Fibroblast of skin of scalp (primary cell): ENCODE measurements at regions not wholly inside any gene's neighbourhood (a gene's known extent, or its start where the extent isn't known, plus 50 kb on each side); places are given as distances from the start of the nearest gene placed in this dataset.

ENCODE experiments used
- DNase-seq: peaks from one replicate; pipeline ENCODE4 v3.0.0-alpha.2; 2013

DNA sequence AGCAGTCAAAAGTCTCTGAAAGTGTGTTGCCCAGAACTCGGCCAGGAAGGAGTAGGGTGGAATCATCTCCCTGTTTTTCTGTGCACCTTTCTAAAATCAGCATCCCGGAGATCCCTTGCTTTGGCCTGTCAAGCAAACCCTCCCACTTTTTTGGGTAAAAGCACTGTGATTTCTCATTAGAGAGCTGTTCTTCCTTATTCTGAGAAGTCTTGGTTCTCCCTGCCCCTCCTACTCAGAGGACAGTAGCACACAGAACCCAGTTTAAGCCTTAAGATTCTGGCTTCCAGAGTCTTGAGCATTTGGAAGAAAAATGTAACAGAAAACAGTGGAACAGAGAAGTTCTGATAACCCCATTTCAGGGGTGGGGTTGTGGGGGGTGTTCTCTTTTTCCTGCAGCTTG is 52.6 kb upstream of the KATNAL1 start:
- no peak for DNase-seq

DNA sequence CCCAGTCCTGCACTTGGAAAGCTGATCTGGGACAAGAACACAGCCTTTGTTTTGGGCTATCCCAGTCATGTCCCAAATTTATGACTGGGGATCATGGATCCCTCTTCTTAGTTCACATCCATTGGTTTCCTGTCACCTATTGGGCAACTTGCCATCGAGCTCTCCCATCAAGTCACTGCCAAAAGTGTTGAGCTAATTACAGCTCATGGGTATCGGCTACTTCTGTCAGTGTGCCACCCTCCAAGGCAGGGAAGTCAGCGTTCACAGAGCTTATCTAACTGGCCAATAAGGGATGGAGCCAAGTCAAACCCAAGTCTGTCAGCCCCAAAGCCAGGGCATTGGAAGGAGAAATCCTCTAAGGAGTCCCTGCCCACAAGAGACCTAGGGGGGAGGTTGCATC is 53.2 kb upstream of the KATNAL1 start:
- no peak for DNase-seq

DNA sequence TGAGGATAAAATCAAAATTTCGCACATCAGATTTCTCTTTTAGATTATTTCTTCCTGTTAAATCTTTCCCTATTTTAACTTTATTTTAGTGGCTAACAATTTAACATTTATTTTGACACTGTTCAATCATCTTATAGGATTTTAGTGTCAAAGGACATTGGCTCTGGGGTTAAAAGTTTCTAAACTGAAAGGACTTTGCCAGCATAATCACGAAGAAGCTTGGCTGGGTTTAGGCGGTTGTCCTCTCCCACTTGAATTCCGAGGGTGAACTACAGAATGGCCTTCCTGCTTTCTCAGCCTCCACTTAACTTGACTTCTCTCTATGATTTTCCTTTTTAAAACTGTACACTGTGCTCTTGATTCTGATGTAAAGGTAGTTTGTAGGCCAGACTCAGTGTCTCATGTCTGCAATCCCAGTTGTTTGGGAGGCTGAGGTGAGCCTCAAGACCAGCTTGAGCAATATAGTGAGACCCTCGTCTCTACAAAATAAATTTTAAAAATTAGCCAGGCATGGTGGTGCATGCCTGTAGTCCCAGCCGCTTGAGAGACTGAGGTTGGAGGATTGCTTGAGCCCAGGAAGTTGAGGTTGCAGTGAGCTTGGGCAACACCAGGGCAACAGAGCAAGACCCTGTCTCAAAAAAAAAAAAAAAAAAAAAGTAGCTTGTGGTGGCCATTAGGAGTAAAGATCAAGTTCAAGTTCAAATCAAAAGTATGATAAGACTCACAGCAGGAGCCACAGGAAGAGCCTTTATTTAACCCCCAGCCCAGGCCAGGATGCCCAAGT is 54.8 kb upstream of the KATNAL1 start:
- no peak for DNase-seq

DNA sequence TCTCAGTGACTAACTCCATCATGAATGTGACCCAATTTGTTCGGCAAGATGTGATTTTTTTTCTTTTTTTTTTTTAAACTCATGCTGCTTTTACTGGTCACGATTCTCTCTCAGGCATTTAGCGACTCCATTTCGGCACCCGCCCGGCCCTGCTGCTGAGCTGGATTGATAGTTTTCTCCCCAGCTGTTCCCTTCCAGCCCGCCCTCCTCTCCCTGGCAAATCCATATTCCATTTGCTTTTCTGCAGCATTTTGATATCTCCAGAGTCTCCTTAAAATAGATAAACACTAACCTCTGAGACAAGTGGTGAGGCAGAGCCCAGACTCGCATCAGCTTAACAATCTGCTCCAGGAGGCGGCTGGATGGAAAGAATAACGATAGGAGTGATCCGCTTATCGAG is 55.5 kb upstream of the KATNAL1 start:
- peak; percentile 13 for DNase-seq

DNA sequence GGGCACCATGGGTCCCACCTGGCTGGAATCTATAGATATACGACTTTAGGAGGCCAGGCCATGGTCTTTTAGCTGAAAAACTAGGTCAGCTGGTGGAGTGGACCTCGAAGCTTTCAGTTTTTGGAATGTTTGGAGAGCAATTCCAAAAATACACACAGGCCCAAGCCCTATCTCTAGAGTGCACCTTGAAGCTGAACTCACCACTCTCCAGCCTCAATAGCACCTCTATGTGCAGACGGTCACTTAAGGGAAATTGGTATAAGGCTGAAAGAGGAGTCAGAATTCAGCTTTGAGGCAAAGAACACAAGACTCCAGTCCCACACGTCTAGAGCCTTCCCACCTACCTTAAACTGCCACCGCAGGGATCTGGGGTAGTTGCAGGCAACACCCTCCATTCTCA is 56.4 kb upstream of the KATNAL1 start:
- no peak for DNase-seq

DNA sequence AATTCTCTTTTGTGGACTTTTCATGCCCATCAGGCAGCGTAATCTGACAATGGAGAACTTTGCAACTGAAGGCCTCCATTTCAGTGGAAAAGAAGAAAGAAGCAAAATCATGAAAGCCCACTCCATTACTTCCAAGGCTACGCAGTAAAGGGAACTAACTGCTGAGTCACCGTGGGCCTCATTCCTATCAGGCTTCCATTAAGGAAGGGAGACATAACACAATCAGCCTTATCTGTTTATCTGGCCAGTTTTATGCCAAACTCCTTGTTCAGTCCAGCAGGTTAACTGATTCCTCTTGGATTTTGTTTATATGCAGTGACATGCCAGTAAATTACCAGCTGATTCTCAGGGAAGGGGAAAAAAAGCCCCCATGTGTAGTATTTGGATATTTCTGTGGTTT is 56.8 kb upstream of the KATNAL1 start:
- no peak for DNase-seq

DNA sequence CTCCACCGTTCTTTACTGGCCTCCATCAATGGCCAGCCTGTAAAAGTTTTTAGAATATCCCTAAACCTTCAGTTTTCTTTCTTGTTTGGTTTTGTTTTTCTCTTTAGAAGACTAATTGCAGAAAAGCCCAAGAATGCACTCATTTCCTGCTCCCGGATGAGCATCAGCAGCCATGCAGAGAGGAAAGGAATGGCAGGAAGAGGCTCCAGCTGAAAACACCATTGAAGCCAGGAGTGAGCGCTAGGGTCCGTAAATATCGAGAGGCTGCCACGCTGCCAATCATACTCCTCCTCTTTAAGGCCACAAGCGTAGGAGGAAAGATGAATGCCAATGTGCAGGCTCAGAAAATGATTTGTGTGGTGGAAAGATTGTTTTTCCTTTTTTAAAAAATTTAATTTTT is 57.4 kb upstream of the UBE2L5 start:
- peak; percentile 46 for DNase-seq

DNA sequence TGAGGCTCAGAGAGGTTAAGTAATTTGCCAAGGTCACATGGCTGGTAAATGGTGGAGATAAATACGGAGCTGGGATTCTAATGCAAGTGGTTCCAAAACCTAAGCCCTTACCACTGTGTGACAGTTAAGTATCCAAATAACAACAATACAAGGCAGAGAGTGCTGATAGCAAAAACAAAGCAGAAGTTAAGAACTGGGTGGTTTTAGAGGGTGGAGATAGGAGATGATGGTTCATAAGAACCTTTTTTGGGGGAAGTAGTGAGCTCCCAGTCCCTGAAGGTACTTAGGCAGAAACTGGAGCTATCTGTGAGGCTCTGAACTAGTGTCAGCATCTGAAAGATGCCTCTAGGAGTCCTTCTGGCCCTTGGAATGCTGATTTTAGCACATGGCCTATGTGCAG is 56.2 kb upstream of the UBE2L5 start:
- DNase-seq: no peak

DNA sequence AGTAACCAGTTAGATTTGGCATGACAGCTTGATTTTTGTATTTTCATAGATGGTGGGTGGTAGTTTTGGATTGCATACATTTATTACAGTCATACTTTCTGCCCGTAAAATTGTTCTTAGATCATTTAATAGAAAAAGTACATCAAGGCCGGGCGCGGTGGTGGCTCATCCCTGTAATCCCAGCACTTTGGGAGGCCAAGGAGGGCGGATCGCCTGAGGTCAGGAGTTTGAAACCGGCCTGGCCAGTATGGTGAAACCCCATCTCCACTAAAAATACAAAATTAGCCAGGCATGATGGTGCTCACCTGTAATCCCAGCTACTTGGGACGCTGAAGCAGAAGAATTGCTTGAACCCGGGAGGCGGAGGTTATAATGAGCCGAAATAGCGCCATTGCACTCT is 55.0 kb upstream of the UBE2L5 start:
- DNase-seq: no peak

DNA sequence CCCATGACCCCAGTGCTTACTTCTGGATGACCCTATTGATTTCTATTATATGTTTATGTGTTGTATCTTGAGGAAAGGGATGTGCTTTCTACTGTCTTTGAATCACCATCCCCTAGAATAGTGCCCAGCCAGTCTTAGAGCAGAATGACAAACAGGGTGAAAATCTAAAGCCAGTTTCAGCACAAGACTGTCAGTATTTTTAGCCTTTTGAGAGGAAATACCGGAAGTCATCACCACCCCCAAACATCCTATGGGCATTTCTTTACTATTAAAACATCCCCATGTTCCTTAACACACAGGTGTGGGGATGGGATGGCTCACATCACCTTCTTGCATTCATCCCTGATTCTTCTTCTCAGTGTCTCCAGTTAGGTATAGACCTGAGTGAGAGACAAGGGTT is 52.1 kb upstream of the UBE2L5 start:
- DNase-seq: no peak

DNA sequence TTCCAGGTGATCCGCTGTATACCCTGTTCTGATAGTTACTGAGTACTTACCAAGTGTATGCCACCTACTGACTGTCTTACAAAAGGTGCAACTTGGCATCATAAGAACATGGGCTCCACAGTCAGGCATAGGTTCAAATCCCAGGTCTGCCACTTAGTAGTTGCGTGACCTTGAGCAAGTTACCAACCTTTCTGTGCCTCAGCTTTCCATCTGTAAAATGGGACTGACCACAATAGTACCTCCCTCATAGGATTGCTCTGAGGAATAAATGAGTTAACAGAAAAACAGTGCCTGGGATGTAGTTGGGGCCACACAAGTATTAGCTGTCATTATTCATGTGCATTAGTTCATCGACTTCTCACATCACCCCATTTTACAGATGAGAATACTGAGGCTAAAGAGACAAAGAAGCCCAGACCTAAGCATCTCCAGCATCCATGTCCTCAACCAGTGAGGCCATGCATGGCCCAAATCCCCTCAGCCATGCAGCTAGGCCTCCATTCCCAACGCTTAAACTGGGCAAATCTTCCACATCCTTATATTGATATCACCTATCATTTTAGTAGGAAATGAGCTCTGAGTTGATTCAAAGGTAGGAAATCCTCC is 51.3 kb upstream of the UBE2L5 start:
- DNase-seq: no peak

DNA sequence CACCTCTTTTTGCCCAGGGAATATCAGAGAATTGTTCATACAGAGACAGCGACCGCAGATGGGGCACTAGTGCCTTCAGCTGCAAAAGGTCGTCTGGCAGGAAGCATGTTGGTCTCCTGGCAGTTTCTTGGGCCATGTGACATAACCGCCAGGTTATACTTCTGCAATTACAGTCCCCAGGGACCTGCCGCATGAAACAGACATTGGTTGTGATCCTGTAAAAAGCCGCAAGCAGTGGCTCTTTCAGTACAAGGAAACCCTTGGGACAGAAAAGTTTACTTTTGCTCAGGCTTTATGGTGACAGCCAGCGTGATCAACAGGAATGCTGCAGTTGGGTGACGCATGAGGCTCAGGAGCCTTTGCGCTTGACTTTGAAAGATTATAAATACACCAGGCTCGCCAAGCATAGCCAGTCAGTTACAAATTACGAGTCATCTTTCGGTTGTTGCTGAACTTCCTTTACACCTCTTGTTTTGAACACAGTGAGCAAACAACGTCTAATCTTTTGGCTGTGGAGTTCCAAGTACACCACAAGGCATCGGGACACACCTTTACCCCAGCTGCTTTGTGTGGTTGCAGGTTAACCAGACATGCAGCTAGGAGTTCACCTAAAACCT is 50.5 kb upstream of the UBE2L5 start:
- peak; percentile 36 for DNase-seq
